ENCODE measurements at regions not wholly inside any gene's neighbourhood (a gene's known extent, or its start where the extent isn't known, plus 50 kb on each side); places are given as distances from the start of the nearest gene placed in this dataset.

- H3K27me3 ChIP-seq (ENCODE audit: control insufficient read depth in 3 of 3, insufficient read depth in 3 of 3, low read length in 3 of 3) = no peaks in the 10 kb centered on the region
- no peak overlapping the region for H3K4me3 ChIP-seq (ENCODE audit: low read depth in 1 of 3, low read length in 3 of 3)
- FAIRE-seq = no peak
- H3K27ac ChIP-seq (ENCODE audit: low read depth in 1 of 3, low read length in 2 of 3) = no peak overlapping the region
- H3K36me3 ChIP-seq (ENCODE audit: control insufficient read depth in 3 of 3, insufficient read depth in 2 of 3, low read depth in 1 of 3, low read length in 3 of 3) = peaks cover 3 to 97% (median 10%) of the 10 kb centered on the region in 3 donors
- 87 to 96% (median 90%) methylated on average over 8 to 10 of the region's 10 CpGs for WGBS, 3 donors
- peaks cover 0 to 5% of the 10 kb centered on the region in 2 donors for H3K9me3 ChIP-seq (ENCODE audit: control insufficient read depth in 2 of 2, insufficient read depth in 1 of 2, low read depth in 1 of 2, low read length in 1 of 2)
- DNase-seq = no peak
- H3K4me1 ChIP-seq (ENCODE audit: control insufficient read depth in 3 of 3, insufficient read depth in 2 of 3, low read depth in 1 of 3, low read length in 2 of 3) = peaks cover 0 to 8% (median 0%) of the 10 kb centered on the region in 3 donors
Observed at GRCh38 chr12:124405151-124405550, 110.3 kb downstream of the RFLNA start.

- DNase-seq (no peak), FAIRE-seq (no peak)
- H3K36me3 ChIP-seq (ENCODE audit: control insufficient read depth in 3 of 3, insufficient read depth in 2 of 3, low read depth in 1 of 3, low read length in 3 of 3) = peaks cover 5 to 97% (median 10%) of the 10 kb centered on the region in 3 donors
- no peak overlapping the region for H3K27ac ChIP-seq (ENCODE audit: low read depth in 1 of 3, low read length in 2 of 3)
- WGBS, 3 donors = 64 to 78% (median 73%) methylated on average over 15 to 17 of the region's 17 CpGs
- H3K4me1 ChIP-seq (ENCODE audit: control insufficient read depth in 3 of 3, insufficient read depth in 2 of 3, low read depth in 1 of 3, low read length in 2 of 3) = peaks cover 0 to 4% (median 0%) of the 10 kb centered on the region in 3 donors
- peaks cover 0 to 5% of the 10 kb centered on the region in 2 donors for H3K9me3 ChIP-seq (ENCODE audit: control insufficient read depth in 2 of 2, insufficient read depth in 1 of 2, low read depth in 1 of 2, low read length in 1 of 2)
- no peaks in the 10 kb centered on the region for H3K27me3 ChIP-seq (ENCODE audit: control insufficient read depth in 3 of 3, insufficient read depth in 3 of 3, low read length in 3 of 3)
- H3K4me3 ChIP-seq (ENCODE audit: low read depth in 1 of 3, low read length in 3 of 3) = no peak overlapping the region
Observed at GRCh38 chr12:124404162-124404784, 109.4 kb downstream of the RFLNA start.

GRCh38 chr12:124403273-124403672, 108.4 kb downstream of the RFLNA start:
- H3K9me3 ChIP-seq (ENCODE audit: control insufficient read depth in 2 of 2, insufficient read depth in 1 of 2, low read depth in 1 of 2, low read length in 1 of 2) = peaks cover 0 to 5% of the 10 kb centered on the region in 2 donors
- no peaks in the 10 kb centered on the region for H3K4me1 ChIP-seq (ENCODE audit: control insufficient read depth in 3 of 3, insufficient read depth in 2 of 3, low read depth in 1 of 3, low read length in 2 of 3)
- no peak for FAIRE-seq
- DNase-seq = no peak
- WGBS, 3 donors = 66 to 90% (median 83%) methylated on average over 9 of the region's 9 CpGs
- H3K27ac ChIP-seq (ENCODE audit: low read depth in 1 of 3, low read length in 2 of 3) = no peak overlapping the region
- no peaks in the 10 kb centered on the region for H3K27me3 ChIP-seq (ENCODE audit: control insufficient read depth in 3 of 3, insufficient read depth in 3 of 3, low read length in 3 of 3)
- peaks cover 5 to 97% (median 10%) of the 10 kb centered on the region in 3 donors for H3K36me3 ChIP-seq (ENCODE audit: control insufficient read depth in 3 of 3, insufficient read depth in 2 of 3, low read depth in 1 of 3, low read length in 3 of 3)
- H3K4me3 ChIP-seq (ENCODE audit: low read depth in 1 of 3, low read length in 3 of 3) = no peak overlapping the region

- WGBS, 3 donors = 75 to 81% (median 78%) methylated on average over 23 of the region's 23 CpGs
- H3K36me3 ChIP-seq (ENCODE audit: control insufficient read depth in 3 of 3, insufficient read depth in 2 of 3, low read depth in 1 of 3, low read length in 3 of 3) = peaks cover 5 to 98% (median 10%) of the 10 kb centered on the region in 3 donors
- no peak overlapping the region for H3K4me3 ChIP-seq (ENCODE audit: low read depth in 1 of 3, low read length in 3 of 3)
- no peaks in the 10 kb centered on the region for H3K27me3 ChIP-seq (ENCODE audit: control insufficient read depth in 3 of 3, insufficient read depth in 3 of 3, low read length in 3 of 3)
- no peak for FAIRE-seq
- H3K27ac ChIP-seq (ENCODE audit: low read depth in 1 of 3, low read length in 2 of 3) = no peak overlapping the region
- DNase-seq = no peak
- peaks cover 0 to 6% (median 2%) of the 10 kb centered on the region in 3 donors for H3K4me1 ChIP-seq (ENCODE audit: control insufficient read depth in 3 of 3, insufficient read depth in 2 of 3, low read depth in 1 of 3, low read length in 2 of 3)
- peaks cover 0 to 5% of the 10 kb centered on the region in 2 donors for H3K9me3 ChIP-seq (ENCODE audit: control insufficient read depth in 2 of 2, insufficient read depth in 1 of 2, low read depth in 1 of 2, low read length in 1 of 2)
Observed at GRCh38 chr12:124402248-124403066, 107.6 kb downstream of the RFLNA start.

GRCh38 chr12:124401704-124402221, 106.9 kb downstream of the RFLNA start:
- H3K4me3 ChIP-seq (ENCODE audit: low read depth in 1 of 3, low read length in 3 of 3) = no peak overlapping the region
- H3K27me3 ChIP-seq (ENCODE audit: control insufficient read depth in 3 of 3, insufficient read depth in 3 of 3, low read length in 3 of 3) = no peaks in the 10 kb centered on the region
- no peak for DNase-seq
- 84 to 90% (median 87%) methylated on average over 14 to 15 of the region's 15 CpGs for WGBS, 3 donors
- FAIRE-seq = no peak
- peaks cover 5 to 98% (median 10%) of the 10 kb centered on the region in 3 donors for H3K36me3 ChIP-seq (ENCODE audit: control insufficient read depth in 3 of 3, insufficient read depth in 2 of 3, low read depth in 1 of 3, low read length in 3 of 3)
- H3K4me1 ChIP-seq (ENCODE audit: control insufficient read depth in 3 of 3, insufficient read depth in 2 of 3, low read depth in 1 of 3, low read length in 2 of 3) = peaks cover 0 to 13% (median 2%) of the 10 kb centered on the region in 3 donors
- H3K9me3 ChIP-seq (ENCODE audit: control insufficient read depth in 2 of 2, insufficient read depth in 1 of 2, low read depth in 1 of 2, low read length in 1 of 2) = peaks cover 0 to 5% of the 10 kb centered on the region in 2 donors
- no peak overlapping the region for H3K27ac ChIP-seq (ENCODE audit: low read depth in 1 of 3, low read length in 2 of 3)

- H3K36me3 ChIP-seq (ENCODE audit: control insufficient read depth in 3 of 3, insufficient read depth in 2 of 3, low read depth in 1 of 3, low read length in 3 of 3) = peaks cover 5 to 97% (median 10%) of the 10 kb centered on the region in 3 donors
- H3K27me3 ChIP-seq (ENCODE audit: control insufficient read depth in 3 of 3, insufficient read depth in 3 of 3, low read length in 3 of 3) = no peaks in the 10 kb centered on the region
- WGBS, 3 donors = 94 to 96% (median 96%) methylated on average over 10 of the region's 10 CpGs
- H3K27ac ChIP-seq (ENCODE audit: low read depth in 1 of 3, low read length in 2 of 3) = no peak overlapping the region
- FAIRE-seq = no peak
- DNase-seq = no peak
- H3K9me3 ChIP-seq (ENCODE audit: control insufficient read depth in 2 of 2, insufficient read depth in 1 of 2, low read depth in 1 of 2, low read length in 1 of 2) = no peaks in the 10 kb centered on the region
- peaks cover 3 to 28% (median 6%) of the 10 kb centered on the region in 3 donors for H3K4me1 ChIP-seq (ENCODE audit: control insufficient read depth in 3 of 3, insufficient read depth in 2 of 3, low read depth in 1 of 3, low read length in 2 of 3)
- no peak overlapping the region for H3K4me3 ChIP-seq (ENCODE audit: low read depth in 1 of 3, low read length in 3 of 3)
Observed at GRCh38 chr12:124400124-124400523, 105.2 kb downstream of the RFLNA start.

- H3K27ac ChIP-seq (ENCODE audit: low read depth in 1 of 3, low read length in 2 of 3) = no peak overlapping the region
- DNase-seq (no peak), FAIRE-seq (no peak)
- 61 to 71% (median 65%) methylated on average over 11 of the region's 11 CpGs for WGBS, 3 donors
- H3K4me3 ChIP-seq (ENCODE audit: low read depth in 1 of 3, low read length in 3 of 3) = no peak overlapping the region
- H3K4me1 ChIP-seq (ENCODE audit: control insufficient read depth in 3 of 3, insufficient read depth in 2 of 3, low read depth in 1 of 3, low read length in 2 of 3) = peaks cover 3 to 32% (median 6%) of the 10 kb centered on the region in 3 donors
- H3K27me3 ChIP-seq (ENCODE audit: control insufficient read depth in 3 of 3, insufficient read depth in 3 of 3, low read length in 3 of 3) = no peaks in the 10 kb centered on the region
- peaks cover 5 to 97% (median 10%) of the 10 kb centered on the region in 3 donors for H3K36me3 ChIP-seq (ENCODE audit: control insufficient read depth in 3 of 3, insufficient read depth in 2 of 3, low read depth in 1 of 3, low read length in 3 of 3)
- H3K9me3 ChIP-seq (ENCODE audit: control insufficient read depth in 2 of 2, insufficient read depth in 1 of 2, low read depth in 1 of 2, low read length in 1 of 2) = no peaks in the 10 kb centered on the region
Observed at GRCh38 chr12:124399622-124400021, 104.7 kb downstream of the RFLNA start.

- Histone ChIP-seq H3K4me1 (ENCODE audit: control insufficient read depth in 3 of 3, insufficient read depth in 2 of 3, low read depth in 1 of 3, low read length in 2 of 3) (peaks cover 3 to 36% (median 6%) of the 10 kb centered on the region in 3 donors), H3K27me3 (ENCODE audit: control insufficient read depth in 3 of 3, insufficient read depth in 3 of 3, low read length in 3 of 3) (no peaks in the 10 kb centered on the region), H3K9me3 (ENCODE audit: control insufficient read depth in 2 of 2, insufficient read depth in 1 of 2, low read depth in 1 of 2, low read length in 1 of 2) (no peaks in the 10 kb centered on the region), H3K27ac (ENCODE audit: low read depth in 1 of 3, low read length in 2 of 3) (no peak overlapping the region), H3K4me3 (ENCODE audit: low read depth in 1 of 3, low read length in 3 of 3) (no peak overlapping the region), H3K36me3 (ENCODE audit: control insufficient read depth in 3 of 3, insufficient read depth in 2 of 3, low read depth in 1 of 3, low read length in 3 of 3) (peaks cover 5 to 97% (median 10%) of the 10 kb centered on the region in 3 donors)
- DNase-seq = no peak
- FAIRE-seq = no peak
- WGBS, 3 donors = 76 to 85% (median 83%) methylated on average over 14 to 15 of the region's 15 CpGs
Observed at GRCh38 chr12:124398578-124399227, 103.8 kb downstream of the RFLNA start.
